Endothelial cell of umbilical vein (primary cell): ENCODE measurements at regions not wholly inside any gene's neighbourhood (a gene's known extent, or its start where the extent isn't known, plus 50 kb on each side); places are given as distances from the start of the nearest gene placed in this dataset.

Experiments
- CTCF ChIP-seq, 2 donors: IDR thresholded peaks; 1 replicate in 1 of 2; 2 replicates in 1 of 2; pipeline ENCODE4 v1.5.1; 2011; ENCODE audit warnings: low read length in 2 of 2, mild to moderate bottlenecking in 2 of 2, moderate library complexity in 2 of 2, control low read depth in 1 of 2, inconsistent platforms in 1 of 2, low read depth in 1 of 2; ENCODE audit not compliant: insufficient read depth in 1 of 2; ENCODE audit errors: extremely low read depth in 1 of 2
- EZH2 ChIP-seq: IDR thresholded peaks from 2 replicates; pipeline ENCODE4 v1.6.1; 2012; ENCODE audit warnings: borderline replicate concordance, low read depth, mild to moderate bottlenecking, moderate library complexity, low read length, inconsistent platforms; ENCODE audit not compliant: severe bottlenecking
- FOS ChIP-seq: IDR thresholded peaks from 2 replicates; pipeline ENCODE4 v1.6.1; 2011; ENCODE audit warnings: mild to moderate bottlenecking, low read length, moderate library complexity, borderline replicate concordance; ENCODE audit not compliant: insufficient read depth
- MAX ChIP-seq: IDR thresholded peaks from 2 replicates; pipeline ENCODE4 v1.6.1; 2011; ENCODE audit not compliant: insufficient read depth, insufficient read length
- POLR2A ChIP-seq: IDR thresholded peaks from 2 replicates; pipeline ENCODE4 v1.6.1; 2012; ENCODE audit warnings: low read depth, mild to moderate bottlenecking, control low read depth, low read length

- no peak for TF ChIP-seq POLR2A
- TF ChIP-seq MAX: no peak
- TF ChIP-seq EZH2: no peak
- TF ChIP-seq CTCF (IDR thresholded peaks at IDR 0.05; ENCODE audit: extremely low read depth in 1 of 2, insufficient read depth in 1 of 2, low read depth in 1 of 2, low read length in 2 of 2): no peak
- no peak for TF ChIP-seq FOS
Observed at GRCh38 chr2:39521876-39522517, 84.9 kb upstream of the MAP4K3 start.
